Fibroblast of villous mesenchyme (primary cell): ENCODE measurements at regions not wholly inside any gene's neighbourhood (a gene's known extent, or its start where the extent isn't known, plus 50 kb on each side); places are given as distances from the start of the nearest gene placed in this dataset.
A peak's percentile ranks its signal among the peaks of the same experiment; 100 is the strongest.

Experiments used
- DNase-seq: peaks from one replicate; pipeline ENCODE4 v3.0.0-alpha.2; 2010; ENCODE audit warnings: low read depth
- H3K4me3 ChIP-seq: 2 replicates; pipeline ENCODE4 v1.5.1; 2011; ENCODE audit warnings: low read depth, mild to moderate bottlenecking, low read length
- CTCF ChIP-seq: IDR thresholded peaks from 2 replicates; pipeline ENCODE4 v1.5.1; 2012; ENCODE audit warnings: low read depth, mild to moderate bottlenecking, low read length; ENCODE audit not compliant: insufficient read depth

DNA sequence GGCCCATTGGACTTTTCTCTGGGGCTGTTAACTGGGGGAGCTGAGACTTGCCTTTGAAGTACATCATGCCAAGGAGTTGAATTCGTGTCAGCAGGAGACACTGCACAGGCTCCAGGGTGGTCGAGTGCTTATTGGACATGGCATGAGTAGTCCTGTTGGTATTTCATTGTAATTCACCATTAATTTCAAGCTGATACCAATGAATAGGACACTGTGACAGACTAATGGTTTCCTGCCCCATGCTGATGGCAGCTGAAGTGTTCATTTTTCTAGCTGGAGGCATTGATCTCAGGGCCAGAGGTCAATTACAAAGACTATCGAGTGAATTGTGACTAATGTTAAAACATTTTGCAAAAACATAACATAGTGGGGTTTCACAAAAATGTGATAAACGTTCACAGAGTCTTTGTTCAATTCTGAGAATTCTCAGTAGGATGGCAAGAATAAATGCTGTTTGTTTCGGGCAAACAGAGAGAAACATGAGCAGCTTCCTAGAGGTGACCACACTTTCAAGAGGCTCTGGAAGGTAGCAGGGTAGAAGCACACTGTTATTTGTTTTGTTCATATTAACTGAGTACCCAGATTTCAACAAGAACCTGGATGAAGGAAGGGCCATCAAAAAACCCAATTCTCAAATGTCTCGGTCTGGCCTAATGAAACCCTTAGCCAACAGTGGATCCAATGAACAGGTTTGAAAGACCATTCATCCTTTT is 90.6 kb upstream of the ARL4C start:
- DNase-seq = no peak
- TF ChIP-seq CTCF = no peak
- no peak overlapping the region for H3K4me3 ChIP-seq

GRCh38 chr2:234583331-234583730 is 86.5 kb upstream of the ARL4C start:
- H3K4me3 ChIP-seq = no peak overlapping the region
- no peak for TF ChIP-seq CTCF
- DNase-seq = no peak

DNA sequence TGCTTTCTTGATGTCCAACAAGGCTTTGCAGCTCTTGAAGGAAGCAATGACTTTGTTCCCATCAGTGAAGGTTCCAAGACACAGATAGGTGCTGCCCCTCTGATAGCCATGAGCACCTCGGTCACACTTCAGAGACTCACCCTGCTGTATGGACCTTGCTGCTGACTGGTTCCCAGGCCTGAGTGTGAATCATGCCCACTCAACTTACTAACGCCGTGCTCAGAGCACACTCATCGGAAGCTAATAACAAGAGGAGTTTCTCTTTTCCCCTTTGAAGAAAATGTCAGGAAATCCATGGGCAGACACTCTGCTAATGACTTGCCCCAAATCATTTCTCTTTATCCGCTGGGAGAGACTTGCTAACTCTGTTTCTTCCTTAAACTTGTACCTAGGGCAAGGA is 83.8 kb upstream of the ARL4C start:
- TF ChIP-seq CTCF = no peak
- H3K4me3 ChIP-seq = no peak overlapping the region
- DNase-seq = no peak

DNA sequence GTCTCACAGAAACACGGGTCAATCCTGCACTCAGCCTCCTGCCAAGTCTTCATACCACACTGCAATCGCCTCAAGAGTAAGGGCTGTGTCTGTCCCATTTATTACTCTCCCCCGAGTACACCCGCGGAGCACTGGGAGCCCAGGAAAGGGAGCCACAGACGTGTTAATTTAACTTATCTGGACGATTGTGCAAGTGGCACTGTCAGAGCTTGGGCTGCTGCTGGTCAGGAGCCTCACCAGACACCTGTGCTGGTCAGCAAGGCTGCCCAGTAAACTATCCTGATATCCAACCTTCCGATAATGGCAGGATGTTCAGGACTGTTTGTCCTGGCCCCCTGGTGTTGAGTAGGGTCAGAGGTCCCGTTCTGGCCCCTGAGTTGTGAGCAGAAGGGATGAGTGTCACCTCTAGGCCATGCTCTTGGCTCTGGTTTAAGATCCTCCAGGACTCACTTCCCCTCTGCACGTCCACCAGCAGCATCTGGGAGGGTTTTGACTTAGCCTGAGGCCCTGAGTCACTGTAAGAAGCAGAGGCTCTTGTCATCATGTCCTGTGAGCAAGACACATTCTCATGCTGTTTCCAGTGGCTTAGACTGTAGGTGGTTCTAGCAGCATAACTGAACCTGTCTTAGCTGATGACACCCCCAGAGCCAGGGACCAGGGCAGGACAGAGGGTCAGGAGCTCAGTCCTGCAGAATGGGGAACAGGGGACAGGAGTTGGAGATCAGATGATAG is 82.5 kb upstream of the ARL4C start:
- DNase-seq = peak; percentile 19
- no peak overlapping the region for H3K4me3 ChIP-seq
- no peak for TF ChIP-seq CTCF

GRCh38 chr2:234578389-234578788 is 81.5 kb upstream of the ARL4C start:
- DNase-seq = no peak
- no peak overlapping the region for H3K4me3 ChIP-seq
- no peak for TF ChIP-seq CTCF

DNA sequence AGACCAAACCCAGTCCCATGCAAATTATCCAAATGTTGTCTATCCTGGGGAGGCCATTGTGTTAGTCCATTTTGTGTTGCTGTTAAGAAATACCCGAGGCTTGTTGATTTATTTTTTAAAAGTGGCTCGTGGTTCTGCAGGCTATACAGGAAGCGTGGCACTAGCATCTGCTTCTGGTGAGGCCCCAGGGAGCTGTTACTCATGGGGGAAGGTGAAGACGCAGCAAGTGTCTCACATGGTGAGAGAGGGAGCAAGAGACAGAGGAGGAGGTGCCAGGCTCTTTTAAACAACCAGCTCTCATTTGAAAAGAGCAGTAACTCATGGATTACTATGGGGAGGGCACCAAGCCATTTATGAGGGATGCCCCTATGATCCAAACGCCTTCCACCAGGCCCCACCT is 80.3 kb upstream of the ARL4C start:
- DNase-seq = no peak
- TF ChIP-seq CTCF = no peak
- H3K4me3 ChIP-seq = no peak overlapping the region
